Epithelial cell of esophagus (primary cell): ENCODE measurements at regions not wholly inside any gene's neighbourhood (a gene's known extent, or its start where the extent isn't known, plus 50 kb on each side); places are given as distances from the start of the nearest gene placed in this dataset.

Experiments used
- DNase-seq: peaks from one replicate; pipeline ENCODE4 v3.0.0; 2010; ENCODE audit warnings: low read depth
- H3K4me3 ChIP-seq: 2 replicates; pipeline ENCODE4 v1.5.1; 2011; ENCODE audit warnings: mild to moderate bottlenecking, low read length, control low read depth
- CTCF ChIP-seq: IDR thresholded peaks from 2 replicates; pipeline ENCODE4 v1.5.1; 2011; ENCODE audit warnings: low read depth, mild to moderate bottlenecking, low read length, control low read depth, inconsistent platforms; ENCODE audit not compliant: insufficient read depth; ENCODE audit errors: missing control alignments

GRCh38 chr9:108467161-108467560, 388.6 kb downstream of the ACTL7B start:
- H3K4me3 ChIP-seq, result no peak overlapping the region
- TF ChIP-seq CTCF, result no peak
- DNase-seq, result no peak

- H3K4me3 ChIP-seq, result no peak overlapping the region
- no peak for DNase-seq
These were observed 389.5 kb downstream of the ACTL7B start for GRCh38 chr9:108466304-108466703.

GRCh38 chr9:108463932-108464606, 391.7 kb downstream of the ACTL7B start:
- no peak for DNase-seq
- TF ChIP-seq CTCF, result no peak
- no peak overlapping the region for H3K4me3 ChIP-seq

More at GRCh38 chr9:108466304-108466703, 389.5 kb downstream of the ACTL7B start:
- no peak for TF ChIP-seq CTCF

GRCh38 chr9:108456903-108457302, 398.9 kb downstream of the ACTL7B start:
- H3K4me3 ChIP-seq, result no peak overlapping the region
- no peak for TF ChIP-seq CTCF

GRCh38 chr9:108445431-108446071, 410.2 kb downstream of the ACTL7B start:
- DNase-seq, result no peak
- no peak overlapping the region for H3K4me3 ChIP-seq
- TF ChIP-seq CTCF, result no peak

More at GRCh38 chr9:108456903-108457302, 398.9 kb downstream of the ACTL7B start:
- DNase-seq, result no peak

- peak; percentile 96 for DNase-seq
- H3K4me3 ChIP-seq, result peak overlapping the region; percentile 54
These were observed 411.1 kb downstream of the ACTL7B start for GRCh38 chr9:108444400-108445358.

More at GRCh38 chr9:108444400-108445358, 411.1 kb downstream of the ACTL7B start:
- no peak for TF ChIP-seq CTCF
